AG09309 (cell line): ENCODE measurements at regions not wholly inside any gene's neighbourhood (a gene's known extent, or its start where the extent isn't known, plus 50 kb on each side); places are given as distances from the start of the nearest gene placed in this dataset.

ENCODE experiments used
- DNase-seq: peaks from one replicate; pipeline ENCODE4 v3.0.0-alpha.2; 2010; ENCODE audit warnings: low read depth
- H3K4me3 ChIP-seq: 2 replicates; pipeline ENCODE4 v1.5.1; 2011; ENCODE audit warnings: mild to moderate bottlenecking, low read depth, low read length, moderate library complexity; ENCODE audit not compliant: control insufficient read depth
- TF ChIP-seq, protein P1 (sequence below): IDR thresholded peaks from 2 replicates; pipeline ENCODE4 v1.5.1; 2011; ENCODE audit warnings: mild to moderate bottlenecking, low read depth, low read length, inconsistent platforms; ENCODE audit not compliant: insufficient read depth, control insufficient read depth; ENCODE audit errors: missing control alignments

- no peak for DNase-seq
- H3K4me3 ChIP-seq, result no peak overlapping the region
- TF ChIP-seq, protein P1, sequence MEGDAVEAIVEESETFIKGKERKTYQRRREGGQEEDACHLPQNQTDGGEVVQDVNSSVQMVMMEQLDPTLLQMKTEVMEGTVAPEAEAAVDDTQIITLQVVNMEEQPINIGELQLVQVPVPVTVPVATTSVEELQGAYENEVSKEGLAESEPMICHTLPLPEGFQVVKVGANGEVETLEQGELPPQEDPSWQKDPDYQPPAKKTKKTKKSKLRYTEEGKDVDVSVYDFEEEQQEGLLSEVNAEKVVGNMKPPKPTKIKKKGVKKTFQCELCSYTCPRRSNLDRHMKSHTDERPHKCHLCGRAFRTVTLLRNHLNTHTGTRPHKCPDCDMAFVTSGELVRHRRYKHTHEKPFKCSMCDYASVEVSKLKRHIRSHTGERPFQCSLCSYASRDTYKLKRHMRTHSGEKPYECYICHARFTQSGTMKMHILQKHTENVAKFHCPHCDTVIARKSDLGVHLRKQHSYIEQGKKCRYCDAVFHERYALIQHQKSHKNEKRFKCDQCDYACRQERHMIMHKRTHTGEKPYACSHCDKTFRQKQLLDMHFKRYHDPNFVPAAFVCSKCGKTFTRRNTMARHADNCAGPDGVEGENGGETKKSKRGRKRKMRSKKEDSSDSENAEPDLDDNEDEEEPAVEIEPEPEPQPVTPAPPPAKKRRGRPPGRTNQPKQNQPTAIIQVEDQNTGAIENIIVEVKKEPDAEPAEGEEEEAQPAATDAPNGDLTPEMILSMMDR, result no peak
These were observed 204.6 kb downstream of the BTG1 start for GRCh38 chr12:91940826-91941570.

GRCh38 chr12:91940322-91940721 lies 205.3 kb downstream of the BTG1 start:
- DNase-seq, result no peak
- no peak overlapping the region for H3K4me3 ChIP-seq
- TF ChIP-seq, protein P1, result no peak

DNA sequence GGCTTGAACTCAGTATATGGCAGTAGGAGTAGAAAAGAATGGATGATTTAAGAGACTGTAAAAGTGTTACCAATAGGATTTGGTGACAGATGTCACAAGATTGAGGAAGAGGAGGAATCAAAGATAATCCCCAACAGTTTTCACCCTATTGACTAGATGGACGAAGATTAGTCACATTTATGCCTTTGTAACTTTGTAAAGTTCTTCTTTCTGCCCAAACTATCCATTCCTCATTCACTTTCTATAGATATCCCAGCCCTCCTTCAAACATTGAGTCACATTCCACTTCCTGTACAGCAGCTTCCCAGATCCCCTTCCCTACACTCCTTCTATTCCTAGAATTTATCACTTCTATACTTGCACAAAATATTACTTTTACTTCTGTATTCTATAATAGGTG lies 207.9 kb downstream of the BTG1 start:
- TF ChIP-seq, protein P1, result no peak
- no peak for DNase-seq
- no peak overlapping the region for H3K4me3 ChIP-seq

DNA sequence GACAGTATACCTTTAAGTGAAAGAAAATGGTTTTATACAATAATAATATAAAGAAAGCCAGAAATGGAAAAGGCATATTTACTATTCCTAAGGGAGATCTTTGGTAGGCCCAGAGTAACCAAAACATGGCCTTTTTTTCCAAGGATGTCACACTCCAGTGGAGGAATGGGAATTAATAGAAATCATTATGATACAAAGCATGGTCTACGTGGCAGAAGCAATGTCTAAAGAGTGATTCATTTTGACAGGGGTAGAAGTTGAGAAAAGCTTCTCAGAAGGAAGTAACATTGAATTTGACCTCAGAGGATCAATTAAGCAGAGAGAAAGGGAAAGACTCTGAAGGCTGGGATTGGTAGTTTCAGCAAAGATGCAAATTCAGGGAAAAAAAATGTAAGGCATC lies 208.6 kb downstream of the BTG1 start:
- TF ChIP-seq, protein P1, result no peak
- no peak overlapping the region for H3K4me3 ChIP-seq

DNA sequence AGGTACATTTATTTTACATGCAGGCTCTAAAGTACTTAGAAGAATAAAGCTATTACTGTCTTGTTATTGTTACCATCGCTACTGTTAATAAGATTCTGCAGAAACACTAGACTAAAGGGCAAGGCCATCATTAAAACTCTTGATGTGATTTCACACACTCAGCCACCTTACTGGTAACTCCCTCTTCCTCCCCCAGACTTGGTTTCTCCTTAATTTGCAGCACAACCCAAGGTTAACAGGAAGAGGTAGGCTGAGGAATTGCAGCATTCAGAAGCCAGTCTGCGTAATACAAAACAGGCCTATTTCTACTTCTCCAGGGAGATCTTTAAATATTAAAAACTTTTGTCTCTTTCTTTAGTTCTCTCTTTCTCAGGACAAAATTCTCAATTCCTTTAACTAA lies 210.3 kb downstream of the BTG1 start:
- no peak for DNase-seq
- H3K4me3 ChIP-seq, result no peak overlapping the region
- TF ChIP-seq, protein P1, result no peak

More for the DNA sequence above, 208.6 kb downstream of the BTG1 start:
- no peak for DNase-seq

DNA sequence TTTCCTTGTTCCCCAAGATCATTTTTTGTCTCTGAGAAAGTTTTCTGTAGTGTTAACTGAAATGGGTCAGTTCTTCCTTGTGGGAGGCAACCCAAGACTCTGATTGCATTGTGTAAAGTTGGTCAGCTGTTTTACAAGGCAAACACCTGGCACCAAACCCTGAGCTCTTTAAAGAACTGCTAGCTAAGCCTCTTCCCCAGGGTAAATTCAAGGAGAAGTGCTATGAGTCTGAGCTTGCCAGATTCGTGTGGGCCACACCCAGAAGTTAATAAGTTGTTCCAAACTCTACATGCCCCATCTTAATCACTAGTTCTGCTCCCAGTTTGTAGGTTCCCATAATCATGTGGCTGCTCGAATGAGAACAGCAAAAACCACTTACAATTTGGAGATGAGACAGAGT lies 214.5 kb downstream of the BTG1 start:
- H3K4me3 ChIP-seq, result no peak overlapping the region
- TF ChIP-seq, protein P1, result no peak
- no peak for DNase-seq

DNA sequence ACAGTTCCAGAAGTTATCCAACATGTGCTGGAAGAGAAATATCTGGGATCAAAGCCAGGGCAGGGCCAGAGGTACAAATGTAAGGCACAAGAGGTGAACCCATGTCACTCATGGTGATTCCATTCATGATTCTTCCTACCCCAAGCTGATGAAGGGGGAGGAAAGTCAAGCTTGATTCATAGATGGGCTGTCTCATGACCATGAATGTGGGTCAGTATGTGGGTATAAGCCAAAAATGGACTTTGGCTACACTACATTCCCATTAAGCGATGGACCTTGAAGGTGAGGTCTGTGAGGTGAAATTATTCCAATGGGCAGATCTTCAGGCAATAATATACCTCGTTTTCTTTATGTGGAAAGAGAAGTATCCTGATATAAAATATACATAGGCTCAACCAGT lies 217.1 kb downstream of the BTG1 start:
- TF ChIP-seq, protein P1, result no peak
- no peak for DNase-seq
- no peak overlapping the region for H3K4me3 ChIP-seq
